Keratinocyte (primary cell): ENCODE measurements at regions not wholly inside any gene's neighbourhood (a gene's known extent, or its start where the extent isn't known, plus 50 kb on each side); places are given as distances from the start of the nearest gene placed in this dataset.

Experiments used
- EZH2 ChIP-seq: IDR thresholded peaks from one replicate; pipeline ENCODE4 v1.6.1; 2012; ENCODE audit warnings: inconsistent platforms, mild to moderate bottlenecking, low read length, moderate library complexity
- TF ChIP-seq, protein P1 (sequence below), 3 experiments: IDR thresholded peaks in 1 of 3; conservative IDR thresholded peaks in 1 of 3; optimal IDR thresholded peaks in 1 of 3; 2 replicates in 2 of 3; 3 replicates in 1 of 3; pipeline versions ENCODE3 to v1.5.1; 2011; ENCODE audit warnings: low read length in 3 of 3, mild to moderate bottlenecking in 3 of 3, moderate library complexity in 2 of 3, control low read depth in 1 of 3, inconsistent platforms in 1 of 3; ENCODE audit not compliant: insufficient read depth in 2 of 3; ENCODE audit errors: extremely low read depth in 1 of 3

DNA sequence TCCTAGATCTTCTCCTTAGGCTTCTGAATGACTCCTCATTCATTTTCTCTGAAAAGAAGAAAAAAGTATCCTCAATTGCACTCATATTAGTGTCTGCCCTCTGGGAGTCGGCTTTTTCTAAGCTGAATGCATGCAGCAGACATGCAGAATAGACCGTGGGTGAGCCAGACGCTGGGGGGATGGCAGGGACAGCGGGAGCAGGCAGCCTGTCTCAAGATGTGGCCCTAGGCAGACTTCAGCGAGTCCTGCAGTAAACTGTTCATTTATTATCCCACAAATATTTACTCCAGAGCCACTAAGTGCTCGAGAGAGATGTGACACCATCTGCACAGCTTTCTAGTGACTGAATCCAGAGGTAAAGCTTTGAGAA is 164.9 kb upstream of the RAI14 start:
- TF ChIP-seq, protein P1, sequence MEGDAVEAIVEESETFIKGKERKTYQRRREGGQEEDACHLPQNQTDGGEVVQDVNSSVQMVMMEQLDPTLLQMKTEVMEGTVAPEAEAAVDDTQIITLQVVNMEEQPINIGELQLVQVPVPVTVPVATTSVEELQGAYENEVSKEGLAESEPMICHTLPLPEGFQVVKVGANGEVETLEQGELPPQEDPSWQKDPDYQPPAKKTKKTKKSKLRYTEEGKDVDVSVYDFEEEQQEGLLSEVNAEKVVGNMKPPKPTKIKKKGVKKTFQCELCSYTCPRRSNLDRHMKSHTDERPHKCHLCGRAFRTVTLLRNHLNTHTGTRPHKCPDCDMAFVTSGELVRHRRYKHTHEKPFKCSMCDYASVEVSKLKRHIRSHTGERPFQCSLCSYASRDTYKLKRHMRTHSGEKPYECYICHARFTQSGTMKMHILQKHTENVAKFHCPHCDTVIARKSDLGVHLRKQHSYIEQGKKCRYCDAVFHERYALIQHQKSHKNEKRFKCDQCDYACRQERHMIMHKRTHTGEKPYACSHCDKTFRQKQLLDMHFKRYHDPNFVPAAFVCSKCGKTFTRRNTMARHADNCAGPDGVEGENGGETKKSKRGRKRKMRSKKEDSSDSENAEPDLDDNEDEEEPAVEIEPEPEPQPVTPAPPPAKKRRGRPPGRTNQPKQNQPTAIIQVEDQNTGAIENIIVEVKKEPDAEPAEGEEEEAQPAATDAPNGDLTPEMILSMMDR (optimal IDR thresholded peaks at IDR 0.05 in 1 of 3, IDR thresholded peaks at IDR 0.05 in 1 of 3, conservative IDR thresholded peaks at IDR 0.05 in 1 of 3; ENCODE audit: extremely low read depth in 1 of 3, insufficient read depth in 2 of 3, low read length in 3 of 3), result no peak
- TF ChIP-seq EZH2, result no peak
